MCF 10A (cell line): ENCODE measurements at regions not wholly inside any gene's neighbourhood (a gene's known extent, or its start where the extent isn't known, plus 50 kb on each side); places are given as distances from the start of the nearest gene placed in this dataset.

ENCODE experiments used
- BruUV-seq: library from RNA; stranded (reverse); fragments of 400-500 nt; replicated peaks from 2 replicates; lab custom pipeline; 2021; lab: Mats Ljungman, UMichigan
- CTCF ChIA-PET: fragments of 300-600 bp; sonication (Branson Sonifier 250); formaldehyde crosslinking; extraction: SDS; loops from one replicate; lab custom pipeline; 2021; ENCODE audit warnings: antibody characterized with exemption, inconsistent platforms; lab: Yijun Ruan, JAX
- POLR2A ChIA-PET: fragments of 300-600, 350-650 bp; sonication (Branson Sonifier 250); formaldehyde crosslinking; extraction: SDS; loops from one replicate; lab custom pipeline; 2020; ENCODE audit warnings: antibody characterized with exemption, inconsistent platforms; lab: Yijun Ruan, JAX
- DNase-seq: peaks from one replicate; pipeline ENCODE4 v3.0.0-alpha.2; 2018; ENCODE audit not compliant: unreplicated experiment
- H3K27ac Mint-ChIP-seq: one replicate; pipeline ENCODE4 v1.8.0; 2022; ENCODE audit warnings: mild to moderate bottlenecking, low read depth, mixed read lengths; ENCODE audit not compliant: unreplicated experiment
- H3K27me3 Mint-ChIP-seq: one replicate; pipeline ENCODE4 v1.8.0; 2022; ENCODE audit warnings: mixed read lengths; ENCODE audit not compliant: insufficient read depth, unreplicated experiment
- H3K36me3 Mint-ChIP-seq: one replicate; pipeline ENCODE4 v1.8.0; 2022; ENCODE audit warnings: mild to moderate bottlenecking, moderate library complexity, mixed read lengths; ENCODE audit not compliant: insufficient read depth, unreplicated experiment
- H3K4me1 Mint-ChIP-seq: one replicate; pipeline ENCODE4 v1.8.0; 2022; ENCODE audit warnings: mixed read lengths; ENCODE audit not compliant: insufficient read depth, unreplicated experiment
- H3K4me3 Mint-ChIP-seq: one replicate; pipeline ENCODE4 v1.8.0; 2022; ENCODE audit warnings: mild to moderate bottlenecking, moderate library complexity, mixed read lengths; ENCODE audit not compliant: unreplicated experiment
- H3K9me3 Mint-ChIP-seq: one replicate; pipeline ENCODE4 v1.8.0; 2022; ENCODE audit warnings: mixed read lengths; ENCODE audit not compliant: unreplicated experiment
- CTCF ChIP-seq: fragments of 200-600 bp; IDR thresholded peaks from one replicate; pipeline ENCODE4 v1.8.0; 2022; ENCODE audit warnings: antibody characterized with exemption, mild to moderate bottlenecking; ENCODE audit not compliant: unreplicated experiment
- intact Hi-C: fragments of 100-400 bp; cut with micrococcal nuclease; formaldehyde crosslinking; loops from 2 replicates; pipeline ENCODE4 v1.14.1; 2022

GRCh38 chr4:187780070-187780469, 215.5 kb upstream of the ZFP42 start:
- no peak for TF ChIP-seq CTCF
- no peak overlapping the region for H3K4me3 Mint-ChIP-seq
- no peak overlapping the region for H3K27ac Mint-ChIP-seq
- no peaks in the 10 kb centered on the region for H3K9me3 Mint-ChIP-seq
- CTCF ChIA-PET: no interaction called here
- intact Hi-C loops: no loop called here
- POLR2A ChIA-PET: no interaction called here
- DNase-seq: no peak
- no peaks in the 10 kb centered on the region for H3K27me3 Mint-ChIP-seq
- BruUV-seq: no TSS peak
- H3K36me3 Mint-ChIP-seq: no peaks in the 10 kb centered on the region
- H3K4me1 Mint-ChIP-seq: no peaks in the 10 kb centered on the region

- H3K4me3 Mint-ChIP-seq: no peak overlapping the region
- ChIA-PET POLR2A (interaction anchor here (0.7 kb wide), 1 partner anchor 1072 kb away, joined by 3 read pairs; no protein-coding TSS in a partner anchor), CTCF (no interaction called here)
- intact Hi-C loops: no loop called here
- no peaks in the 10 kb centered on the region for H3K36me3 Mint-ChIP-seq
- no peaks in the 10 kb centered on the region for H3K27me3 Mint-ChIP-seq
- TF ChIP-seq CTCF: no peak
- BruUV-seq: no TSS peak
- DNase-seq: no peak
- H3K27ac Mint-ChIP-seq: no peak overlapping the region
- H3K4me1 Mint-ChIP-seq: no peaks in the 10 kb centered on the region
- no peaks in the 10 kb centered on the region for H3K9me3 Mint-ChIP-seq
Measured at GRCh38 chr4:187782286-187782824, 213.2 kb upstream of the ZFP42 start.

- ChIA-PET POLR2A (interaction anchor here (1.1 kb wide), 1 partner anchor 19 kb away, joined by 3 read pairs; no protein-coding TSS in a partner anchor), CTCF (interaction anchor here (0.6 kb wide), 3 partner anchors 9 to 115 kb away, joined by 3 to 4 read pairs (median 4); no protein-coding TSS in a partner anchor)
- Mint-ChIP-seq H3K4me1 (no peaks in the 10 kb centered on the region), H3K9me3 (no peaks in the 10 kb centered on the region), H3K27ac (no peak overlapping the region), H3K27me3 (no peaks in the 10 kb centered on the region), H3K36me3 (no peaks in the 10 kb centered on the region), H3K4me3 (no peak overlapping the region)
- no peak for TF ChIP-seq CTCF
- no peak for DNase-seq
- intact Hi-C loops: no loop called here
- no TSS peak for BruUV-seq
Measured at GRCh38 chr4:187786190-187786589, 209.4 kb upstream of the ZFP42 start.

GRCh38 chr4:187789078-187789477, 206.5 kb upstream of the ZFP42 start:
- no peak for TF ChIP-seq CTCF
- Mint-ChIP-seq H3K4me3 (no peak overlapping the region), H3K4me1 (no peaks in the 10 kb centered on the region), H3K27ac (no peak overlapping the region), H3K9me3 (no peaks in the 10 kb centered on the region), H3K27me3 (no peaks in the 10 kb centered on the region), H3K36me3 (no peaks in the 10 kb centered on the region)
- ChIA-PET CTCF (no interaction called here), POLR2A (interaction anchor here (0.6 kb wide), 1 partner anchor 1510 kb away, joined by 4 read pairs; no protein-coding TSS in a partner anchor)
- DNase-seq: no peak
- intact Hi-C loops: no loop called here
- BruUV-seq: no TSS peak
